SK-N-MC (cell line): ENCODE measurements at regions not wholly inside any gene's neighbourhood (a gene's known extent, or its start where the extent isn't known, plus 50 kb on each side); places are given as distances from the start of the nearest gene placed in this dataset.

Experiments used
- DNase-seq: peaks from one replicate; pipeline ENCODE4 v3.0.0-alpha.2; 2011; ENCODE audit warnings: low read depth, low spot score
- H3K27ac ChIP-seq: fragments of 200-600 bp; sonication (generic); 2 replicates; pipeline ENCODE4 v1.5.1; 2016; ENCODE audit warnings: mixed run types
- H3K36me3 ChIP-seq: fragments of 200-600 bp; sonication (generic); 2 replicates; pipeline ENCODE4 v1.6.1; 2017; ENCODE audit warnings: antibody characterized with exemption, low read length, mixed read lengths; ENCODE audit not compliant: insufficient read depth
- H3K4me3 ChIP-seq: fragments of 200-600 bp; sonication (generic); 2 replicates; pipeline ENCODE4 v1.5.1; 2016
- H3K9ac ChIP-seq: fragments of 200-600 bp; sonication (generic); 2 replicates; pipeline ENCODE4 v1.8.0; 2017; ENCODE audit warnings: mixed run types, mixed read lengths; ENCODE audit not compliant: insufficient read length
- H3K9me3 ChIP-seq: fragments of 200-600 bp; sonication (generic); 2 replicates; pipeline ENCODE4 v1.6.1; 2017; ENCODE audit warnings: low read depth, mild to moderate bottlenecking, antibody characterized with exemption, low read length, moderate library complexity, mixed read lengths
- EZH2 ChIP-seq: fragments of 200-600 bp; sonication (generic); IDR thresholded peaks from one replicate; pipeline ENCODE4 v1.6.1; 2017; ENCODE audit warnings: antibody characterized with exemption
- FOXP2 ChIP-seq: optimal IDR thresholded peaks from 2 replicates; pipeline ENCODE3; 2011; ENCODE audit warnings: mild to moderate bottlenecking, moderate library complexity; ENCODE audit not compliant: insufficient read depth; ENCODE audit errors: extremely low read length, control extremely low read depth
- POLR2AphosphoS5 ChIP-seq: IDR thresholded peaks from 2 replicates; pipeline ENCODE4 v1.6.1; 2012; ENCODE audit warnings: mild to moderate bottlenecking, low read depth, low read length, borderline replicate concordance

- Histone ChIP-seq H3K4me3 (no peak overlapping the region), H3K9ac (no peak overlapping the region), H3K9me3 (no peaks in the 10 kb centered on the region), H3K27ac (no peak overlapping the region), H3K36me3 (no peaks in the 10 kb centered on the region)
- no peak for TF ChIP-seq FOXP2
- TF ChIP-seq POLR2AphosphoS5 = no peak
- TF ChIP-seq EZH2 = no peak
- no peak for DNase-seq
Observed at GRCh38 chr12:67826946-67827720, 162.1 kb upstream of the IFNG-AS1 start.

- no peaks in the 10 kb centered on the region for H3K9me3 ChIP-seq
- TF ChIP-seq EZH2 = no peak
- TF ChIP-seq FOXP2 = no peak
- no peak for TF ChIP-seq POLR2AphosphoS5
- DNase-seq = no peak
- H3K9ac ChIP-seq = no peak overlapping the region
- no peak overlapping the region for H3K4me3 ChIP-seq
- no peak overlapping the region for H3K27ac ChIP-seq
- H3K36me3 ChIP-seq = no peaks in the 10 kb centered on the region
Observed at GRCh38 chr12:67827820-67828383, 161.3 kb upstream of the IFNG-AS1 start.

- H3K9ac ChIP-seq = no peak overlapping the region
- no peak overlapping the region for H3K4me3 ChIP-seq
- no peaks in the 10 kb centered on the region for H3K36me3 ChIP-seq
- no peak for DNase-seq
- H3K27ac ChIP-seq = no peak overlapping the region
- no peaks in the 10 kb centered on the region for H3K9me3 ChIP-seq
- TF ChIP-seq FOXP2 = no peak
- TF ChIP-seq EZH2 = no peak
- TF ChIP-seq POLR2AphosphoS5 = no peak
Observed at GRCh38 chr12:67829896-67830295, 159.4 kb upstream of the IFNG-AS1 start.

- Histone ChIP-seq H3K9ac (no peak overlapping the region), H3K36me3 (no peaks in the 10 kb centered on the region), H3K9me3 (no peaks in the 10 kb centered on the region), H3K27ac (no peak overlapping the region), H3K4me3 (no peak overlapping the region)
- TF ChIP-seq FOXP2 (no peak), EZH2 (no peak), POLR2AphosphoS5 (no peak)
- DNase-seq = no peak
Observed at GRCh38 chr12:67832155-67832554, 157.1 kb upstream of the IFNG-AS1 start.

GRCh38 chr12:67833602-67834001 lies 155.6 kb upstream of the IFNG-AS1 start:
- Histone ChIP-seq H3K9ac (no peak overlapping the region), H3K9me3 (no peaks in the 10 kb centered on the region), H3K4me3 (no peak overlapping the region), H3K36me3 (no peaks in the 10 kb centered on the region), H3K27ac (no peak overlapping the region)
- DNase-seq = no peak
- TF ChIP-seq EZH2 (no peak), POLR2AphosphoS5 (no peak), FOXP2 (no peak)

GRCh38 chr12:67837876-67838275 lies 151.4 kb upstream of the IFNG-AS1 start:
- DNase-seq = no peak
- Histone ChIP-seq H3K27ac (no peak overlapping the region), H3K9ac (no peak overlapping the region), H3K9me3 (no peaks in the 10 kb centered on the region), H3K36me3 (no peaks in the 10 kb centered on the region), H3K4me3 (no peak overlapping the region)
- TF ChIP-seq FOXP2 (no peak), POLR2AphosphoS5 (no peak), EZH2 (no peak)

- Histone ChIP-seq H3K4me3 (no peak overlapping the region), H3K9ac (no peak overlapping the region), H3K36me3 (no peaks in the 10 kb centered on the region), H3K9me3 (no peaks in the 10 kb centered on the region), H3K27ac (no peak overlapping the region)
- no peak for DNase-seq
- no peak for TF ChIP-seq POLR2AphosphoS5
- no peak for TF ChIP-seq FOXP2
- TF ChIP-seq EZH2 = no peak
Observed at GRCh38 chr12:67842124-67842523, 147.1 kb upstream of the IFNG-AS1 start.

GRCh38 chr12:67843257-67843656 lies 146.0 kb upstream of the IFNG-AS1 start:
- no peak for DNase-seq
- no peak overlapping the region for H3K27ac ChIP-seq

GRCh38 chr12:67852701-67853100 lies 136.5 kb upstream of the IFNG-AS1 start:
- DNase-seq = no peak
- TF ChIP-seq POLR2AphosphoS5 (no peak), FOXP2 (no peak), EZH2 (no peak)

More at GRCh38 chr12:67843257-67843656, 146.0 kb upstream of the IFNG-AS1 start:
- Histone ChIP-seq H3K4me3 (no peak overlapping the region), H3K9me3 (no peaks in the 10 kb centered on the region), H3K9ac (no peak overlapping the region), H3K36me3 (no peaks in the 10 kb centered on the region)
- TF ChIP-seq POLR2AphosphoS5 = no peak
- TF ChIP-seq EZH2 = no peak
- TF ChIP-seq FOXP2 = no peak

More at GRCh38 chr12:67852701-67853100, 136.5 kb upstream of the IFNG-AS1 start:
- Histone ChIP-seq H3K27ac (no peak overlapping the region), H3K9ac (no peak overlapping the region), H3K4me3 (no peak overlapping the region), H3K36me3 (no peaks in the 10 kb centered on the region), H3K9me3 (no peaks in the 10 kb centered on the region)
